DOHH2 (cell line): ENCODE measurements at regions not wholly inside any gene's neighbourhood (a gene's known extent, or its start where the extent isn't known, plus 50 kb on each side); places are given as distances from the start of the nearest gene placed in this dataset.

ENCODE experiments used
- EZH2phosphoT487 ChIP-seq: fragments of 200-600 bp; sonication (generic); IDR thresholded peaks from 2 replicates; pipeline ENCODE4 v1.6.1; 2017; ENCODE audit warnings: borderline replicate concordance, mild to moderate bottlenecking, antibody characterized with exemption, low read length, moderate library complexity, mixed read lengths
- TF ChIP-seq, protein P1 (sequence below): fragments of 200-600 bp; sonication (generic); IDR thresholded peaks from one replicate; pipeline ENCODE4 v1.5.1; 2014; ENCODE audit warnings: antibody characterized with exemption, mild to moderate bottlenecking, low read depth, low read length; ENCODE audit not compliant: poor library complexity, severe bottlenecking

DNA sequence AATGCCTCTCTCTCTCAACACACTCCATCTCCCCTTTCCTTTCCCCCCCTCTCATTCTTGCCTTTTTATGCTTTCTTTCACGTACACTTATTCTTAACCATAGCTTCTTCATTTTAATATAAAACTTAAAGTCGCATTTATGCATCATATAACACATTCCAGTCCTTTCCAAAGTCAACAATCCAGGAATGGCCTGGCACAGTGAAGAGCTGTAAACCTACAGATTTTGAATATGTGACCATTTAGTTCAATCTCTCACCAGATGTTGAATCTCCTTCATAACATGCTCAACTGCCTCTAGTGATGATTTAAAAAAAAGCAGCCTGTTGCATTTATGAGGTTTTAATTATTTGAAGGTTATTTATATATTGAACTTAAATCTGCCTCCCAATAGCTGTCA lies 186.2 kb upstream of the GRAMD2B start:
- TF ChIP-seq, protein P1, sequence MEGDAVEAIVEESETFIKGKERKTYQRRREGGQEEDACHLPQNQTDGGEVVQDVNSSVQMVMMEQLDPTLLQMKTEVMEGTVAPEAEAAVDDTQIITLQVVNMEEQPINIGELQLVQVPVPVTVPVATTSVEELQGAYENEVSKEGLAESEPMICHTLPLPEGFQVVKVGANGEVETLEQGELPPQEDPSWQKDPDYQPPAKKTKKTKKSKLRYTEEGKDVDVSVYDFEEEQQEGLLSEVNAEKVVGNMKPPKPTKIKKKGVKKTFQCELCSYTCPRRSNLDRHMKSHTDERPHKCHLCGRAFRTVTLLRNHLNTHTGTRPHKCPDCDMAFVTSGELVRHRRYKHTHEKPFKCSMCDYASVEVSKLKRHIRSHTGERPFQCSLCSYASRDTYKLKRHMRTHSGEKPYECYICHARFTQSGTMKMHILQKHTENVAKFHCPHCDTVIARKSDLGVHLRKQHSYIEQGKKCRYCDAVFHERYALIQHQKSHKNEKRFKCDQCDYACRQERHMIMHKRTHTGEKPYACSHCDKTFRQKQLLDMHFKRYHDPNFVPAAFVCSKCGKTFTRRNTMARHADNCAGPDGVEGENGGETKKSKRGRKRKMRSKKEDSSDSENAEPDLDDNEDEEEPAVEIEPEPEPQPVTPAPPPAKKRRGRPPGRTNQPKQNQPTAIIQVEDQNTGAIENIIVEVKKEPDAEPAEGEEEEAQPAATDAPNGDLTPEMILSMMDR = no peak
- no peak for TF ChIP-seq EZH2phosphoT487
